ENCODE measurements at regions not wholly inside any gene's neighbourhood (a gene's known extent, or its start where the extent isn't known, plus 50 kb on each side); places are given as distances from the start of the nearest gene placed in this dataset.

DNA sequence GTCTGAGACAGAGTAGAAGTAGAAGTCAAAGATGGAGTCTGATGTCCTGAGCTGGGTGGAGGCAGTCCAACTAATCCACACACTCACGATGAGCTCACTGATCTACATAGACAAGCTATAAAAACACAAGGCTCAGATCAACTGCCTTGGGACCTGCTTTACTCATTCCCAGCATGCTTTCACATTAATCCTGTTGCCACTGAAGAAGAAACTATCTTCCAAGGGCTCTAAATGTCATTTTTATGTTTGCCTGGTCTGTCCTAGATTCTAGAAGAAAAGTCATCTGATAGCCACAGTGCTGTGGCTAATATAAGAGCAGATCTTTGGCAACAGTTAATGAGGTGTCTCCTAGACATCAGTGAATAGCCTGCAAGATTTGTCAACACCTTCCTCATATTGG, 522.7 kb downstream of the NUF2 start:
- Histone ChIP-seq H3K4me2 (ENCODE audit: insufficient read depth, low read length) (no peak overlapping the region), H3K27ac (ENCODE audit: insufficient read depth, low read depth, low read length) (no peak overlapping the region), H3K36me3 (ENCODE audit: control insufficient read depth in 2 of 2, extremely low read depth in 1 of 2, insufficient read depth in 2 of 2, low read length in 2 of 2) (no peaks in the 10 kb centered on the region), H2AFZ (ENCODE audit: low read depth, low read length) (no peak overlapping the region), H3K9ac (replicated peaks; ENCODE audit: extremely low read depth, insufficient read depth, low read length) (no peak overlapping the region), H3K4me1 (ENCODE audit: control insufficient read depth, extremely low read depth, insufficient read depth, low read length) (no peaks in the 10 kb centered on the region), H3K27me3 (ENCODE audit: control insufficient read depth in 2 of 2, insufficient read depth in 2 of 2, low read length in 2 of 2) (no peaks in the 10 kb centered on the region), H3K9me1 (replicated peaks; ENCODE audit: control insufficient read depth, extremely low read depth, insufficient read depth, low read length) (no peaks in the 10 kb centered on the region), H3K9me3 (replicated peaks; ENCODE audit: control insufficient read depth, insufficient read depth, low read length) (no peaks in the 10 kb centered on the region), H4K20me1 (replicated peaks; ENCODE audit: control insufficient read depth, extremely low read depth, insufficient read depth, low read length) (no peaks in the 10 kb centered on the region), H3K4me3 (replicated peaks in 1 of 3; ENCODE audit: insufficient read depth in 1 of 3, low read depth in 1 of 3, low read length in 3 of 3) (no peak overlapping the region), H3K79me2 (ENCODE audit: control insufficient read depth, insufficient read depth, low read length) (no peaks in the 10 kb centered on the region)
- FAIRE-seq: no peak
- TF ChIP-seq FOS (IDR thresholded peaks at IDR 0.05; ENCODE audit: borderline replicate concordance, insufficient read depth, low read length): no peak
- TF ChIP-seq POLR2AphosphoS5 (IDR thresholded peaks at IDR 0.05; ENCODE audit: insufficient read depth, low read depth, low read length): no peak
- TF ChIP-seq, protein P1, sequence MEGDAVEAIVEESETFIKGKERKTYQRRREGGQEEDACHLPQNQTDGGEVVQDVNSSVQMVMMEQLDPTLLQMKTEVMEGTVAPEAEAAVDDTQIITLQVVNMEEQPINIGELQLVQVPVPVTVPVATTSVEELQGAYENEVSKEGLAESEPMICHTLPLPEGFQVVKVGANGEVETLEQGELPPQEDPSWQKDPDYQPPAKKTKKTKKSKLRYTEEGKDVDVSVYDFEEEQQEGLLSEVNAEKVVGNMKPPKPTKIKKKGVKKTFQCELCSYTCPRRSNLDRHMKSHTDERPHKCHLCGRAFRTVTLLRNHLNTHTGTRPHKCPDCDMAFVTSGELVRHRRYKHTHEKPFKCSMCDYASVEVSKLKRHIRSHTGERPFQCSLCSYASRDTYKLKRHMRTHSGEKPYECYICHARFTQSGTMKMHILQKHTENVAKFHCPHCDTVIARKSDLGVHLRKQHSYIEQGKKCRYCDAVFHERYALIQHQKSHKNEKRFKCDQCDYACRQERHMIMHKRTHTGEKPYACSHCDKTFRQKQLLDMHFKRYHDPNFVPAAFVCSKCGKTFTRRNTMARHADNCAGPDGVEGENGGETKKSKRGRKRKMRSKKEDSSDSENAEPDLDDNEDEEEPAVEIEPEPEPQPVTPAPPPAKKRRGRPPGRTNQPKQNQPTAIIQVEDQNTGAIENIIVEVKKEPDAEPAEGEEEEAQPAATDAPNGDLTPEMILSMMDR (IDR thresholded peaks at IDR 0.05; ENCODE audit: extremely low read depth in 1 of 2, insufficient read depth in 1 of 2, low read depth in 1 of 2, low read length in 2 of 2): no peak
- TF ChIP-seq EZH2 (IDR thresholded peaks at IDR 0.05; ENCODE audit: borderline replicate concordance, low read depth, low read length, severe bottlenecking): no peak
- TF ChIP-seq POLR2A (IDR thresholded peaks at IDR 0.05; ENCODE audit: low read depth, low read length): no peak
- TF ChIP-seq JUN (IDR thresholded peaks at IDR 0.05; ENCODE audit: borderline replicate concordance, insufficient read depth, insufficient read length, low read depth): no peak
- TF ChIP-seq MYC (IDR thresholded peaks at IDR 0.05; ENCODE audit: low read depth, low read length): no peak
- TF ChIP-seq GATA2 (IDR thresholded peaks at IDR 0.05; ENCODE audit: insufficient read depth, insufficient read length, low read depth, low read length): no peak
- TF ChIP-seq, protein P2, sequence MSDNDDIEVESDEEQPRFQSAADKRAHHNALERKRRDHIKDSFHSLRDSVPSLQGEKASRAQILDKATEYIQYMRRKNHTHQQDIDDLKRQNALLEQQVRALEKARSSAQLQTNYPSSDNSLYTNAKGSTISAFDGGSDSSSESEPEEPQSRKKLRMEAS (IDR thresholded peaks at IDR 0.05; ENCODE audit: insufficient read depth, insufficient read length): no peak
- POLR2A ChIA-PET: no interaction called here
- no TSS peak for BruUV-seq (replicated peaks)
- intact Hi-C loops (cut with micrococcal nuclease) (no loop called here), dilution Hi-C loops (cut with MboI; ENCODE audit: extremely low pct_ligation_motif_present, low sequenced_read_pairs) (no loop called here)
- no peak for DNase-seq (ENCODE audit: low read depth, low spot score)
- CTCF ChIA-PET: interaction anchor here (1.0 kb wide), 1 partner anchor 42 kb away, joined by 3 read pairs; no protein-coding TSS in a partner anchor
